NOMO-1 (cell line): ENCODE measurements at regions not wholly inside any gene's neighbourhood (a gene's known extent, or its start where the extent isn't known, plus 50 kb on each side); places are given as distances from the start of the nearest gene placed in this dataset.
A peak's percentile ranks its signal among the peaks of the same experiment; 100 is the strongest.

Experiments used
- DNase-seq, 2 experiments: peaks; one replicate each; lab custom pipeline; 2025; ENCODE audit not compliant: unreplicated experiment in 2 of 2; lab: John Stamatoyannopoulos, UW

DNA sequence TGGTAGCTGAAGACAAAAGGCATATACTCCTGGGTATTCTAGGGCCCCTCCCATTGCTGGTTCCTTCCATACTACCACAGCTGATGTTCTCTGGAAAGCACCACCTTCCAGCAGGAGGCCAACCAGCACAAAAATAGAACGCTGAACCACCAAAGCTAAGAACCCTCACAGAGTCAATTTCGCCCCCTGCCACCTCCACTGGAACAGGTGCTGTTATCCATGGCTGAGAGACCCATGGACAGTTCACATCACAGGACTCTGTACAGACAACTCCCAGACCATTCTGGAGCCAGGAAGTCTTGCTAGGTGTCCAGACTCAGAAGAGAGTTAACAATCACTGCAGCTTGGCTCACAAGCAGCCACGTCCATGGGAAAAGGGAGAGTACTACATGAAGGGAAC, 1851.5 kb upstream of the NUDT12 start:
- no peak for DNase-seq

DNA sequence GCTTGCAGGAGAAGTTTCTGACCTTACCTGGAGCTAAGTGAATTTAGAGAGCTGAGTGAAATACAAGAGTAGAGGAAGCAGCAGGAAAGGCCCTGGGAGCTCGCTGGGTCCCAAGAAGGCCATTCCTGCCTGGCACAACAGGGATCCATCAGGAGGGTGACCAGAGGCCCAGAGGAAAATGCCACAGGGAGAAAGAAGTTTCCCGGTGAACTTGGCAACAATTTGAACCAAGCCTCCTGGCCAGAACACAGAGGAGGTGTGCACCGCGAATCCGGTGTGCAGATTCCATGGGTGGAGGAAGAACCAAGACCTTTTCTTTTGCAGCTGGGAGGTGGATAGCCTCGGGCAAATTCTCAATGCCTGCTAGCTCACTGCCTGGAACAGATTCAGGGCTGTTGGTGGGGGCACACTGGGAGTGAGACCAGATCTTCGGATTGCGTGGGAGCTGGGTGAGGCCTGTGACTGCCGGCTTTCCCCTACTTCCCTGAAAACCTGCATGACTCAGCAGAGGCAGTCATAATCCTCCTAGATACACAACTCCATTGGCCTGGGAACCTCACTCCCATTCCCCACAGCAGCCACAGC, 1850.9 kb upstream of the NUDT12 start:
- DNase-seq: no peak

DNA sequence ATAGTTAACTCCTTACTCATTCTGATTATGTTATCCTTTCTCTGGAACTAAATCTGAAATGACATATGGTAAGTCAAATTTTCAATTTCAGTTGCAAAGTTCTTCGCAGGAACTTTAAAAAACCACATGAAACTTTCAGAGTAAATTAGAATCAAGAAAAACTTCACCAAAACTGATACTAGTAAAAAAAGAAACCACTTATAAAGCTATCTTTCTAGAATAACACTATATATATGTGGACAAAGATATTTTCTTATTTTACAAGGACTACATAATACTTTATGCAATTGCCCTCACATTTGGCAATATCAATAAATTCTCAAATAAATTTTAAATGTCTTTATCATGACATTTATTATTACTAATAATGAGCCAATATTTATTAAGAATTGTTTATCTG, 1847.1 kb upstream of the NUDT12 start:
- DNase-seq: no peak

DNA sequence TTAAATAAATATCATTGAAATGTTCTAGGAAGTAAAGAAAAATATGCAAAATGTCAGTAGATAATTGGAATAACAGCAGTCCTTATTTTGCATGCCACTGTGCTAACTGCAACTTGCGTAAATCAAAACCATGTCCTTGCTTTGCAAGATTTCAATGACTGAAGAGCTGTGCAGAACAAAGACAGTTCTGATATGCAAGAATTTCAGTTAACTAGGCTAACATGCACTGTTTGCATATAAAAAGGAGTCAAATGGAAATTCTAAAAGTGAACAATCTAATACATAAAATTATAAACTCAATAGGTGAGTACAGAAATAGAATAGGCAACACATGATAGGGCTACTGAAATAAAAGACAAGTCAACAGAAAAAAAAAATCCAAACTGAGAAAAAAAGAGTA, 1844.6 kb upstream of the NUDT12 start:
- no peak for DNase-seq

DNA sequence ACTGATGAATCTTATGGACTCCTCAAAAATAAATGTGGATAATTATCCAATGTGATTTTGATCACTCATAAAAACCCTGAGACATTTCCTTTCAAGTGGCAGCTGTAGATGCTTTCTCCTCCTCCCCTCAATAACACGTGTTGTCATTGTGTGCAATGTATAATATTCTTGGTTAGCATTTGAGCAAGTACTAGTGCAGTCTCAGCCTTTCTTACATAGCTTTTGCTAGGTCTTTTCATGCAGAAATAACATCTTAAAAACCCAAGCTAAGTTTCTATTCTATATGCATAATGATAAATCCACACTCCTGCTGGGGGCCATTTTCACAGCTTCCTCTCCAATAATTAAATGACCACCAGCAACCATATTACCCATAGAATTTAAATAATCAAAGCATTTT, 1835.2 kb upstream of the NUDT12 start:
- no peak for DNase-seq

DNA sequence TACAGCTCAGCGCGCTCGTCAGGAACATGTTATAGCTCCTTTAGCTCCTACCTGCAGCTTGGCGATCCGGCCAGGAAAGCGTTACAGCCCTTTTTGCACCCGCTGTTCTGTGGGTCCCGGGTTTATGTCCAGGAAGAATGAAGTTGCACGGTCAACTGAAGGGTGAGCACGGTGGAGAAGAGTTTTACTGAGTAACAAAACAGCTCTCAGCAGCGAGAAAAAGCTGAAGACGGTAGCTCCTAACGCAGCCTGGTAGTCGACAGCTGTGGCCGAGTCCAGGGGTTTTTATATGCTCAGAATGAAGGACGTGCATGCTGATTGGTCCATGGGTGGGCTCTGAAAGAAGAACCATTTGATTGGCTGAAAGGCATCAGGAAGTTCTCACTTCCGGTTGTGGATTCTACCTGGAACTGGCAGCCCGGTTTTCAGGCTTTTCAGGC, 1830.1 kb upstream of the NUDT12 start:
- DNase-seq: no peak

DNA sequence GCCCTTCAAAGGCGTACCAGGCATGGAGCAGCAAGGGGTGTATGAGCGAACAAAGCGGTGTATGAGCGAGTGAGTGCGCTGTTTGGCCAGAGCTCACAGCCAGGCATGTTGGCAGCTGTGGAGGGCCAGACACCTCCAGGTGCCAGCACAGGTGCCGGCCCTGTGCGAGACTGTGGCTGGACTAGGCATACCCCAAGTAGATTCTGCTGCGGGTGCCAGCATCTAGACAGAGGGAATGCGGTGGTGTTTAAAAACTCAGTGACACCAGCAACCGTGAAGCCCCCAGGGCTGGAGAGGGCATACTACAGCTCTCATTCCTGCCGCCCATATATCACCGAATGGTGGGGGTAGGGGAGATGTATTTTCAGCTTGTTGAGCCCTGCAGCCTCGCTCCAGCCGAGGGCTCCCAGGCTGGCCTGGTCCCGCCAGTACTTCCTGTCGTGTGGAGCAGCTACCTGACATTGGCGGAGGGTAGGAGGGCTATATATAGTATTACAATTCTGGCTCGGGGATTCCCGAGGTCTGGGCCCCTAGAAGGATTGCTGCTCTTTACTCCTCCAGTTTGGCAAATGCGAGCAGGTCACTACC, 1829.6 kb upstream of the NUDT12 start:
- DNase-seq: no peak

DNA sequence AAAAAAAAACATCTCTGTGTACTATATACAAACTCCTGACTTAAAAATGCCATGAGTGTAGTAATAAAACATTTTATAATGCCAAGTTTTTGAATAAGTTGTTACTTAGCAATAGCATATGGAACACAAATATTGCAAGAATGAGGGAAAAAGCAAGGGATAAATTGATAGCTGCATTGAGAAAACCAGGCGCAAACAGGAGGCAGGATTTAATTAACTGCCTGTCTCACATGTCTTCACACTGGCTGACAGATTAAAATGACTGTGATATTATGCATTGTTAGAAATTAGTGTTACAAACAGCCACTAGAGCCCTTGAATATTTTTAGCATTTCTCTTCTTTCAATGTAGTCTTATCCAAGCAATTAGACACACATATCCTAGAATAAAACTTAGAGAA, 1817.5 kb upstream of the NUDT12 start:
- no peak for DNase-seq

DNA sequence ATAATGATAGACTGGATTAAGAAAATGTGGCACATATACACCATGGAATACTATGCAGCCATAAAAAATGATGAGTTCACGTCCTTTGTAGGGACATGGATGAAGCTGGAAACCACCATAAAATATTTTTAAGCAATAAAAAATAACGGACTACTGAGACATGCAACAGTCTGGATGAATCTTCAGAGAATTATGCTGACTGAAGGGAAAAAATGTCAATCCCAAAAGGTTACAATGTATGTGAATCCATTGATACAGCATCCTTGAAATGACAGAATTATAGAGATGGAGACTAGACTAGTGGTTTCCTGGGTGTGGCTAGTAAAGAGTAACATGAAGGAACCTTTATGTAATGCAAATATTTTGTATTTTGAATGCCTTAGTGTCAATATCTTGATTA, 1808.6 kb upstream of the NUDT12 start:
- no peak for DNase-seq

DNA sequence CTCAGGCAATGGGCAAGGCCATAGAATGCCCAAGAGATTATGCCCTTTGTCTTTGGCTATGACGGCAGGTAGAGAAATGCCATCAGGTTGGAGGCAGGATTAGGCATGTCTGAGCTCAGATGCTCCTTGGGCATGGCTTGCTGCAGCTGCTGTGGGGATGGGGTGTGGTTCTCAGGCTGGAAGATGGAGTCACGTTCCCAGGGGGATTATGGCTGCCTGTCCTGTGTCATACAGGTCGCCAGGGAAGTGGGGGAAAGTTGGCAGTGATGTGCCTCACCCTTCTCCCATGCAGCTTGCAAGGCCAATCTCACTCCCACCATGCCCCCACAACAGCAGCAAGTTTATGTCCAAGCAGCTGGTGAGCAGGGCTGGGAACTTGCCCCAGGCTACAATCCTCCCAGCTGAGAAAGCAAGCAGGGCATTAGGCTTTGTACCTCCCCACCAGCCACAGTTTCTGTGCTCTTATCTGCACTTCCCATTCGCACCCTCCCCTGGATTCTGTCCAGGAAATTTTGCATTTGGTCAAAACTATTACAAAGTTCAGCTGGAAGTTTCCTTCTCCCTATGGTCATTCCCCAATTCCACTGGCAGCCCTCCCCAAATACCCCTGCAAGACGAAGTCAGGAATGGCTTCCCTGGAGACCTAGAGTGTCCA, 1788.0 kb upstream of the NUDT12 start:
- no peak for DNase-seq

DNA sequence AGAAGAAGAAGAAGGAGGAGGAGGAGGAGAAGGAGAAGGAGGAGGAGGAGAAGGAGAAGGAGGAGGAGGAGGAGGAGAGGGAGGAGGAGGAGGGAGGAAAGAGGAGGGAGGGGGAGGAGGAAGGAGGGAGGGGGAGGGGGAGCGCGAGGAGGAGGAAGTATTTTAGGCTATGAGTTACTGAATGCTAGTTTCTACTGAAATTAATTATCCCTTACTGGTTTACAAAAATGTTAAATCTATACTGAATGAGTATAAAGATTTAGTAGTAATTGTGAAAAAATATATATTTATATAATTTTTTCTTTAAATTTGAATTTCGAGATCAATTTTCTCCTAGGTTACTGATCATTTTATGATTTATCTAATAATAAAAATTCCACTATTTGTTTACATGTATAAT, 1769.0 kb upstream of the NUDT12 start:
- no peak for DNase-seq

DNA sequence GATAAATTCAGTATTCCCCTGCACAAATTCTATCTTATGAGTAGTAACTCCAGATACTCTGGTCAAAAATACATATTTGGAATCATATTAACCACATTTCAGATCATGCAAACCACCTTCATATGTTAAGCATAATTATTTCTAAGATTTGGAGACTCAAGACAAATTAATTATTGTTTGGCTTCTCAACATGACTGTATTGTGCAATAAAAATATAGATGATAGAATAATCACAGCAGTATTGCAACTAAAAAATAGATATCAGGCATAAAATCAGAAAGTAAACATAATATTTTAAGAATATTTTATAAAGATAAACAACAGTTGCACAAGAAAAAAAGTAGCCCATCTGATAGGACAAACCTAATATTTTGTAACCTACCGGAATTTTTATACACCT, 1767.6 kb upstream of the NUDT12 start:
- no peak for DNase-seq

DNA sequence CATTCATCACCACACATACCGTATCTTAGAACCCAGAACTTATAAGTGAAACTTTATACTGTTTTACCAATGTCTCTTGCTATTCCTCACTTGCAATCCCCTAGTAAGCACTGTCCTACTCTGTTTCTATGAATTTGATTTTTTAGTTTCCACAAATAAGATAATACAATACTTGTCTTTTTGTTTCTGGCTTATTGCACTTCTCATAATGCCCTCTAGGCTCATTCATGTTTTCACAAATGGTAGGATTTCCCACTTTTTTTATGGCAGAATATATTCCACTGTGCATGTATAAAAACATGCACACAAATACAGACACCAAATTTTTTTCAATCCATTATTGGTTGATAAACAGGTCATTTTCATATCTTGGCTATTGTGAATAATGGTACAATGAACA, 1742.3 kb upstream of the NUDT12 start:
- no peak for DNase-seq

DNA sequence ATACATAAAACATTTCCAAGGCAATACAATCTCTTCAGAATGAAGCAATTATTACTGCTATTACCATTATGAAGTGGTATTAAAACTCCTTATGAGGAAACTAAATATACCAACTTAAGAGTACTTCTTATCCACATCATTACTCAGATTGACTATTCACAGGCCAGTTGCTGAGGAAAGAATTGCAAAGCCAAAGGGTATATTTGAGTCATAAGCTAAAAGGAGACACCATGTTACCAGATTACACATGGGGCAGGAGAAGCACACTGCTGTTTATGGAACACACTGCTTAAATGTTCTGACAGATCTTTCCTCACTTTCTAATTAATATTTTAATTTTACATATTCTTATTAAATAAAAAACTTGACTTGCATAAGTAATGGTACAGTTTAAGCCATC, 1726.4 kb upstream of the NUDT12 start:
- DNase-seq: no peak

DNA sequence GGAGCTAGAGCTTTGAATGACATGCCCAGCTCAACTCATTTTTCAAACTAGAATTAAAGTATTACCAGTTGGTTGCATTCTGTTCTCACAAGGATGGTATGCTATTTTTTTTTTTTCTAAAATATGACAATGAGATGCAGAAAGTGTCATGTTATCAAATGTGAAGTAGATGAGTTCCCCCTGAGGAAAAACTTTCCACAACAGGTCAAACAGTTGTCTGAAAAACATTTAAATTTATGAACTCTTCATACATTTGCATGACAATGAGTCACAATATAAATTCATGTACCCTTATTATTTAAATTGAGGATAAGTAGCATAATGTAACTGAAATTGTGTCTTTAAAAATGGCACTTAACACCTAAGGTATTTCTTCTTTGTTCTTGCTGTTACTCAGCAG, 1720.5 kb upstream of the NUDT12 start:
- DNase-seq: no peak

DNA sequence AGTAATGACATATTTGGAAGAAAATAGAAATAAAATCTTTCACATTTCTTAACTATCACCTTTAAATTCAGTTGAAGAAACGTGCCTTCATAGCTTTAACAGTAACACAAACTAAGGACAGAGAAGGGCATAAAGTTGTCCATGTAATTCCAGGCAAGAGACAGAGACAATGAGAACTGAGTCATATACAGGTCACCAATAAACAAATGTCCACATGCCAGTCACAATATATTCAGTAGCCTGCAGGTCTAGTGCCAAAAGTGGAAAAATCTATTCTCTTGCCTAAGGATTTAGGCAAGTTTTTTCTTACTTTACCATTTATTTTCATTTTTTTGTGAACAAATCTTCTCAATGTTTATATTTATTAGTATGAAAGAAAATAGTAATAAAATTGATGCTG, 1711.5 kb upstream of the NUDT12 start:
- DNase-seq: no peak

DNA sequence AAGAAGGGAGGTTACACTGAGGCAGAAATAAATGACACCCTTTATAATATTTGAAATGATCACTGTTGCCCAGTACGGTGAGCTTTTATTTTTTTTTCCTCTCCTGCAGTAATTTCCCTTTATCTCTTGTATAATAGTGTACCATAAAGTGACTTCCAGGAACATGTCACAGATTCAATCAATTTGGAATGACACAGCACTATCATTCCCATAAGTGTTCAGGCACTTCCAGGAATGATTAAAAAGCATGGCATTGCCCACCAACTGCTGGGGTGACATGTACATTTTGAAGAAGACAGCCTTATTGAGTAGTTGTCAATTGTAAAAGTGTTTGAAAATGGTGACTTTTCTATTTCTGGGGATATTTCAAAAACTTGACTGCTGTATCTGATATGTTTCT, 1700.9 kb upstream of the NUDT12 start:
- no peak for DNase-seq

DNA sequence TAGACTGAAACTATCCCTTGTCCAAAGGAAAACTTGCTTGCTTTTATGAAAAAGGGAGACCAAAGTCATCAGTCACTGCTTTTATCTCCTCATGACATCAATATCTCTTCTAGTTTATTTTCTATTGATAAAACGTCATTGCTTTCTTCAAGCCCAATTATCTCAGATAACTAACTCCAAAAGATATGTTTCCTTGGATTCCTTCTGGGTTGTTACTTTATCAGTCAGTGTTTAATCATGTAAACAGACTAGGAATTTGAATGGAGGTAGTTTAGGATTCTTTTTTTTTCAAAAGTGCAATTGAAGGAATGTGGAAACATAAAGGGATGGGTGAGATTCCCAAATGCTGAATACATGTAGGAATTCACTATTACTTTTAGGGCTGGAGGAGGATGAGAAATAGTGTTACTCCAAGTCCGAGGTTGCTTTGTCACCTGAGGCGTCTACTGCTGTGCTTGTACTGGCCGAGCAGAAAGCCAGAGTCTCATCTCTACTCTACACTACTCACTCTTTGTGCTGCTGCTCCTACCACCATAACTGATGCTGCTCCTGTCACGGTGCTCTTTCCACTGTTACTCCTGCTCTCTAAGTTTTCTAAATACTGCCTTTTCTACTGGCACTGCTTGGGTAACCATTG, 1697.1 kb upstream of the NUDT12 start:
- DNase-seq: no peak

DNA sequence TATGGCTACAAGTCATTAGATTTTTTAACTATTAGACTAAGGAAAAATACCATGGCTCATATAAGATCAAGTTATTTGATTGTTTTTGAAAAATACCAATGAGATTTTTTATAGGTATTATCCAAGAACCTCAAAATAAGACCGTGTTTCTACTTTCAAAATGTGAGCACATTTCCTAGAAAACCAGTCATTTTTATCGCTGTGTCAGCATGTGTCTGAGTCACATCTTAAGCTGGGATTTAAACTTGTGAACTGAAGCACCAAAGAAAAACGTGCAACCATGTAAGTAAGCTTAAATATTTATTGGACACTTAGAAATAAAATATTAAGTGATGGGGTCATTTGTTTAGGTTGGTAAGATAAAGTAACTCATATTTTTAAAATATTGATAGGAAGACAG, 1676.0 kb upstream of the NUDT12 start:
- DNase-seq: no peak

DNA sequence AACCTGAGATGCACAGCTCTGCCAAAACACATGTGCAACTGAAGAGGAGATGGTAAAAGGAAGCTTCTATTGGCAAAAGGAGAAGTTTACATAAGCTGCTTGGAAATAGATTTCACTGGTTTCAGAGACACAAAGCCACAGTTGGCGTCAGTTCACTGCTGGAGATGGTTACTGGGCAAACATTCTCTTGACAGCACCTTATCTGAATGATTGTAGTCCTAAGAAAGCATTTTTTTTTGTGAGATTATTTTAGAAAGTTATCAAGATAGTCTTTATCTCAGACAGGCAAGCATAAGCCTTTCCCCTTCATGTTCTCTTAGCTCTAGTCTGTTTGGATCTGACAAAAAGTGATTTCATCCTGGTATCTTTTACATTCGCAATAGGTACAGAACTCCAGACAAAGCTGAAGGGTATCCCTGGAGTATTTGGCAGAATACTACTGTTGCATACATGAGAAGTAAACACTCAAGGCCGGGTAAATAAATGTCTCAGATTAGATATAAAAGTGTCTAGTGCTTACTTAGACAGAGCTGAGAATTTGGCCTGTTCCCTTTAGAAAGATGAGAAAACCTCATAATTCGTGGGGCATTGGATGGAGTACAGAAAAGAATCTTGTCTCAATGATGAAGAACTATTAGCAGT, 1668.0 kb upstream of the NUDT12 start:
- DNase-seq: peak in 1 of 2 experiments; percentile 21

DNA sequence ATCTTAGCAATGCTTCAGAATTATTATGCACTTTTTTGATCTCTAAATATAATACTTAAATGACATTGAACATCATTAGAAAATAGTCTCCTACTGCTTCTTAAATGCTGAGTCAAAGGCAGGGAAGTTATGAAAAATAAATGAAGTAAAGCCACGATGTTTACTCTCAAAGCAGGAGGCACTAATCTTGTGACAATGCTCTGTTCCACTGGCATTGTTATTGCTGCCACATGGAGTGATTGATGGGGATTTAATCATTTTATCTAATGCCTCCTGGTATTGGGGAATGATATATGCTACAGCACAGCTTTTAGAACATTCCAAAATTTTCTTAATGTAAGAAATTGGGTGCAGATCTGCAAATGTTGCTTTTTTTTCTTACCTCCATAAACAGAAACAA, 1655.4 kb upstream of the NUDT12 start:
- DNase-seq: no peak

DNA sequence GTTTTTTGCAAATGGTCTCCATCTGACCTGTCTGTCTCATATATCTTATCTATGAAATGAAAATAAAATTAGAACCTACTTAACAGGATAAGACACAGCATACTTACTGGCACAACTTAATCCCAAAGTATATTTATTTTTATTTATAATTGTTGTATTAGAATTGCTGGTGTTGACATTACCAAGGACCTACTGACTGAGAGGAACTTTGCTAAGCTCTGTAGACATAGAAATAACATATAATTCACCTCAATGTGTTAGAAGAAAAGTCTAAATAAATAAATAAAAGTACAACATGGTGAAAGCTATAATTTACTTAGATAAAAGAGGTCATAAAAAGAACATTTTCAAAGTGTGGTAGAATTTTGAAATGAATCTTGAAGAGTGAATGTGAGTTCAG, 1650.5 kb upstream of the NUDT12 start:
- no peak for DNase-seq
